ENCODE measurements at regions not wholly inside any gene's neighbourhood (a gene's known extent, or its start where the extent isn't known, plus 50 kb on each side); places are given as distances from the start of the nearest gene placed in this dataset.

- no peak for DNase-seq
Observed at GRCh38 chr2:51720826-51721225, 688.9 kb upstream of the NRXN1 start.

DNA sequence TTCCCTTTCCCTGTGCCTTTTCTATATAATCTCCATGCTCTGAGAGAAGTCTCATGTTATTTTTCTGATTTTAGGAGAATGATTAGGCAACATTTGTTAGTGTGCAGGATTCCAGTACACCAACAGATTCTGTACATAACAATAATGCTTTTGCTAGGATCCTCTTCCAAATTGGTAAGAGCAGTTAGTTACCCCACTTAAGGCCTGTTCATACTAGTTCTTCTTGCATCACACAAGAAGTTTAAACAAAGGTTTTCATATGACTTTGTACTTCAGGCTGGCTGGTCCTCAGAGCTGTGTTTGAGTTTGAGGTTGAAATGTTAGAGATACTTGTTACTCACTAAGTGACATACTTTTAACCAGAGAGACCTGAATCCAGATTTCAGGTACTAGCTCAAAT, 686.9 kb upstream of the NRXN1 start:
- DNase-seq = no peak

- DNase-seq = no peak
Observed at GRCh38 chr2:51717312-51717711, 685.4 kb upstream of the NRXN1 start.

- DNase-seq = no peak
Observed at GRCh38 chr2:51711766-51712165, 679.8 kb upstream of the NRXN1 start.

GRCh38 chr2:51710222-51710621, 678.3 kb upstream of the NRXN1 start:
- DNase-seq = no peak

- DNase-seq = no peak
Observed at GRCh38 chr2:51707625-51708024, 675.7 kb upstream of the NRXN1 start.

DNA sequence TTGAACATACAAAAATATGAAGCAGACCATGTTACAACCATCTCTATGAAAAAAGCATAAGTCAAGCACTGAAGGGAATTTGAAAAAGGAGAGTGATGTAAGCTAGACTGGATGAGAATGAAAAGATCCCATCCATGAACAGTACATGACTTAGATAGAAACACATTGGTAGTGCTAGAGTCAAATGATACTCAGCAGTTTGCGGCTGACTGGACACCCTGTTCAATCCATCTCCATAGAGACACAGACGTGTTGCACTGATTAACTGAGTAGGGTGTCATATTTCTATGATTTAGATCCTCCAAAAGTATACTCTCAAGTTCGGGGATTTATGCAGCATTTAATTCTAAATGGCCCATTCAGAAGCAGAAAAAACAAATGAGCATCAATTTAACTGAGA, 674.3 kb upstream of the NRXN1 start:
- DNase-seq = no peak

DNA sequence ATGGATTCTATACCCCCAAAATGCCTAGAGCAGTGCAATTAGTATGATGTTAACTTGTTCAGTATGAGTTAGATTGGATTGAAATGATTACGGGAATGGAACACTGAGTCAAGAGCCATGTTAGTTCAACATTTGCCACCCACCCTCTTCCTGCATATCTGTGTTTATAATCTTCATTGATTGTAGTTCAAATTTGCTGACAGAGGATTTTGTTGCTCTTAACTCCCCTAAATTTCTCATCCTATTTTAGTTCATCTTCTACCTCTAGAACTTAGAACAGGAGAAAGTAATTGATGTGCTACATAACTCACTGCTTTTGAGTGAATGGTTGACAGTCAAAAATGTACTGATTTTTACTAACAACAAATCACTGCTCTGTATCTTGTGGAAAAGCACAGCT, 673.5 kb upstream of the NRXN1 start:
- no peak for DNase-seq

- no peak for DNase-seq
Observed at GRCh38 chr2:51698021-51698420, 666.1 kb upstream of the NRXN1 start.

DNA sequence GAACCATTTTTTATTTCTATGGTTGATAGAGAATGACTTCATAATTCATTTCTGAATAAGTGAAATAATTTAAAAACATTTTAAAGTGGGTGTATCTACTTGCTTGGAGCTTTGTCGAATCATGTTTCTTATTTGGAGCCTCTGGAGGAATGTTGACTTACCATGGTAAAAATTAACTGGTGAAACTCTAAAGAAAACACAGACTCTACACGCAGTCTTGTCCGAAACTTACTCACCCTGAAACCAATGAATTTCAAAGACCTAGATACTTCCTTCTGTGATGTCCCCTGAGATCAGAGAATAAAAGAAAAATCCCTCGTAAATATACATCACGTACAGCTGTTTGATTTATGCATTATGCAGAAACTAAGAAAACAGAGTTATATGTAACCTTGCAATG, 665.2 kb upstream of the NRXN1 start:
- DNase-seq = no peak

DNA sequence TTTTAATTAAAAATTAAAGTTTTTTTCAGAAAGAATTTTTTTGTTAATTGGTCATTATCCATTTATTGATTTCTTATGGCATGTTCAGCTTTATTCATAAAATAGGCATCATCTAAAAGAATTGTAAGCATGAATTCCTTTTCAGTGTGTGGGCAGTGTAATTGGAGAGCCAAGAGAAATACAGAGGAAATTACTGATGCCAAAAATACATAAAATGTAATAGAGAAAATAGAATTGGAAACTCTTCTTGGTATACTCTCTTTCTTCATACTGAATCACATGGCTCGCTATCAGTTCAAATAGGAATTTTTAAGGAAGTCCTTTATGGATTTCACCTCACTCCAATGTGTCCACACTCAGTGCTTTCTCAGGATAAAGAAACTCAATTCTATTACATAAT, 663.6 kb upstream of the NRXN1 start:
- DNase-seq = no peak

- DNase-seq = no peak
Observed at GRCh38 chr2:51693640-51694039, 661.7 kb upstream of the NRXN1 start.

GRCh38 chr2:51681854-51682253, 649.9 kb upstream of the NRXN1 start:
- no peak for DNase-seq

DNA sequence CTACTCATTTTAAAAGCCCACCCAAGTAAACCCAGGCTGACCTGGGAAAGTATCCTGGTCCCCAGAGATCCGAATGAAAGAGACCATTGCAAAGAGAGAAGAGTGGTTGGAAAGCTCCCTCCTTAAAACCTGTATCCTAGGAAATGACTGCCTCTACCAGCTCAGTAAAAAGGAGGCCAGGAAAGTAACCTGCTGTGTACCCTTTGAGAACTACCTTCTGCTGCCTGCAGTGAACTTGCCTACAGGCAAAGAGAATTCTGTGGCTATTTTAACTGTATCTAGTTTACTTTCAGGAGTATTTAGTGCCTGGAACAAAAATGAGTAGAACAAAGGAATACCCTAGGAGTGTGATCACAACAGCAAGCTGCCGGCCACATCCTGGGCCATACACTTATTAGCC, 641.7 kb upstream of the NRXN1 start:
- DNase-seq = no peak

- no peak for DNase-seq
Observed at GRCh38 chr2:51667679-51668078, 635.7 kb upstream of the NRXN1 start.

DNA sequence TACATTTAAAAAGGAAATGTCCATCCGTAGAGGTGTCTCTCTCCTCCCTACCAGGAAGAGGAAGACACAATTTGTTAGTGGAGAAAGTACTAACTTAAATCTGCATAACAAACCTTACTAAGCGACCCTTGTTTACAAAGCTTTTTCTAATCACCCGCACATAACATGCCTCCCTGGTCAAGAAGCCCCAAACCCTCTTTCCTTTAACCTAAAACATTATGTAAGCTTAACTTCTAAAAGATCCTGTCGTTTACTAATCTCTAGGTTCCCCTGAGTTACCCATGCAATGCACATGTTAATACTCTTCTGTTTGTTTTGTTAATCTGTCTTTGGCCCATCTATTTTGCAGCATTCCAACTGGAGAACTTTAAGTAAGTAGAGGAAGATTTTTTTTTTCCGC, 630.3 kb upstream of the NRXN1 start:
- DNase-seq = no peak

GRCh38 chr2:51657849-51658248, 625.9 kb upstream of the NRXN1 start:
- no peak for DNase-seq

- no peak for DNase-seq
Observed at GRCh38 chr2:51650769-51651168, 618.8 kb upstream of the NRXN1 start.

DNA sequence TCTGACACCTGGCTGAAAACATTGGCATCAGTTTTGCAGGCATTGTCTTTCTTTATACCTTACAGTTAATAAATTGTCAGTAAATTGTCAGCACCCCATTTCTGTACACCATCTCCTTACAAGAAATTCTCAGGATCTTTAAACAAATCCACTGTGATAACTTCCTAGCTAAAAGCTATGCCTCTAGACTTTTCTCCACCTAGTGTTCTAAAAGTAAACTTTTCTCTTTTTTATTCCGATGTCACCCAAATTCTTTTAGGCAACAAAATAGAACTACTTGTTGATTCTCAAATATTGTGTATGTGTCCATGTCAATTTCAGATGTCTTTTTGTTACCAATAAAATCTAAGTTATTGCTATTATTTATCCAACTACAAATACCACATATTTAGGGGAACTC, 617.4 kb upstream of the NRXN1 start:
- DNase-seq = no peak

DNA sequence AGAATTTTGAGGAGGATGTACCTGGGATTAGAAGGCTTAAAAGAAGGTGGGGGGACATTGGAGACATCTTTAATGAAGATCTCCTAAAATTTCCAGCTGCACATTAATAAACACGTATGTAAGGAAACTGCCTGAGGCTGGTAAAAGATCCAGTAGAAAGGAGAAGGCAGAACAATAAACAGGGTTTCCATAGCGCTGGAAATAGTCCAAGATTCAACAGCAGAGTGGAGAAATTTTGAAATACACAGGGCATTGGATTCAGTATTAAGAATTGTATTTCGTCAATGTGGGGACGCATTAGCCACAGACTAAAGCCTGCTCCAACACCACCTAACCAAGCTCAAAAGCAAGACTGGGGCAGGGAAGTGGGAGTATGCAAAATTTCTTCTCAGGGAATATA, 606.9 kb upstream of the NRXN1 start:
- DNase-seq = no peak

GRCh38 chr2:51633073-51633472, 601.1 kb upstream of the NRXN1 start:
- no peak for DNase-seq

DNA sequence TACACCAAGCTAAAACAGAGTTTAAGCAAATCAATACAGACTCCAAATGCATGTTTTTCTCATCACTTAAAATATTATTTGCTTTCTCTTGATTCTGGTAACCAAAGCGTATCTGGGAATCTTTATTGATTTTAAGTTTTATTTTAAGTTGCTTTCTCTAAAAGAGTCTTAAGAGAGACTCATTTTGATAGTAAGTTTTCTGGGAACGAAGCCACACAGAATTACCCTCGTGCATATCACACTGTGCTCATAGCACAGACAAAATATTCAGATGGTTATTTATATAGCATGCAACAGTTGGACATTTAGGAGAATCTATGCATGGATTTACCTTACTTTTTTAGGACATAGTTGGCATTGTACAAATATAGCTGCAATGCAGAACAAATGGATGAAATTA, 597.5 kb upstream of the NRXN1 start:
- no peak for DNase-seq

GRCh38 chr2:51628917-51629316, 597.0 kb upstream of the NRXN1 start:
- no peak for DNase-seq

GRCh38 chr2:51624995-51625394, 593.1 kb upstream of the NRXN1 start:
- no peak for DNase-seq

GRCh38 chr2:51620796-51621195, 588.9 kb upstream of the NRXN1 start:
- DNase-seq = no peak

- DNase-seq = no peak
Observed at GRCh38 chr2:51619961-51620360, 588.0 kb upstream of the NRXN1 start.
